GM18951 (cell line): ENCODE measurements at regions not wholly inside any gene's neighbourhood (a gene's known extent, or its start where the extent isn't known, plus 50 kb on each side); places are given as distances from the start of the nearest gene placed in this dataset.

Experiments used
- POLR2A ChIP-seq: IDR thresholded peaks from 4 replicates; pipeline ENCODE4 v1.6.1; 2011; ENCODE audit warnings: mild to moderate bottlenecking; ENCODE audit not compliant: insufficient read length, insufficient read depth; ENCODE audit errors: extremely low read depth
- in situ Hi-C: fragments of 300-500 bp; cut with MboI; formaldehyde crosslinking; loops from one replicate; pipeline ENCODE4 v1.12.0; 2022; ENCODE audit warnings: low sequenced_read_pairs, mixed read lengths, inconsistent platforms; ENCODE audit not compliant: unreplicated experiment

- no peak for TF ChIP-seq POLR2A
- in situ Hi-C loops: no loop called here
Observed at GRCh38 chr10:57320416-57320815, 947.3 kb downstream of the IPMK start.

DNA sequence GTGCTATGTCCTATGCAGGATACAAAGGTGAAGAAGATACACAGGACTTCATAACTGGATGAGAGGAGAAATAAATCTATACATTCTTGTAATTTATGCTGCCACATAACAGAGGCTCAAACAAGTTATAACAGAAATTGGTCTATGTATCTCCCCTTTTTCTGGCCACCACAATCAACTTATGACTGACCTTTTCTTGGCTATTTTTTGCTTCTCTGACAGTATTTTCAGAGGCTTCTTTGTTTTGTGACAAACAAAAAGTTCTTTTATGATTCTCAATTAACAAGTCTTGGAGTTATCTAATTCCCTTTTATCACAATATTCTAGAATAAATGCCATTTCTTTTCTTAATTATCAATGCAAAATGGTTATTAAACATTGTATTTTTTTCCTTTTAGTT, 953.0 kb upstream of the ZWINT start:
- in situ Hi-C loops: no loop called here
- TF ChIP-seq POLR2A: no peak

DNA sequence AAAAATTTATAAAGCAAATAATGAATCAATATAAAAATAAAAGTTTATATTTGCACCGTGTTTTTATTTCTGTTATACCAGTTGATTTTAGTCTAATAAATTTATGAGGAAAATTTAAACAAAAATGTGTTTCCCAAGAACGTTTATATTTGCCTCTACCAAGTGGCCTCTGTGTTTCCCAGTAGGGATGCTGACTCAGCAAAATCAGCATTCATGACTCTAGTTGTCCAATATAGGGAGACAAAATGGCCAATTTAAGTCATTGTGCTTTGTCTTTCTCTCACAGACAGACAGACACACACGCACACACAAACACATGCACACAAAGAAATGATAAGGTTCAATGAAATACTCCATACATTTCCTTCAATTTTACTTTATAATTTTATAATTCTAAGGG, 942.5 kb upstream of the ZWINT start:
- in situ Hi-C loops: no loop called here
- no peak for TF ChIP-seq POLR2A

DNA sequence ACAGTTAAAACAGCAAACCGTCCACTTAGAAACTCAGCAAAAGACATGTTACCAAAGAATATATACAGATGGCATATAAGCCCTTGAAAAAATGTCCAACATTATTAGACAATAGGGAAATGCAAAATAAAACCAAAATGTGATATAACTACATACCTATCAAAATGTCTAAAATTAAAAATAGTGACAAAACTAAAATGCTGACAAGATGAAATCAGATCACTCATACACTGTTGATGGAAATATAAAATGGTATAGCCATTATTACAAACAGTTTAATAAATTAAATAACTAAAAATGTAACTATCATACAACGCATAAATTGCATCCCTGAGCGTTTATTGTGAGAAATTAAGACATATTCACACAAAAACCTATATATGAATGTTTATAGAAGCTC, 939.7 kb upstream of the ZWINT start:
- in situ Hi-C loops: no loop called here
- no peak for TF ChIP-seq POLR2A

- in situ Hi-C loops: no loop called here
- TF ChIP-seq POLR2A: no peak
Observed at GRCh38 chr10:57294698-57295097, 933.6 kb upstream of the ZWINT start.

GRCh38 chr10:57288754-57289153, 927.7 kb upstream of the ZWINT start:
- no peak for TF ChIP-seq POLR2A
- in situ Hi-C loops: no loop called here

DNA sequence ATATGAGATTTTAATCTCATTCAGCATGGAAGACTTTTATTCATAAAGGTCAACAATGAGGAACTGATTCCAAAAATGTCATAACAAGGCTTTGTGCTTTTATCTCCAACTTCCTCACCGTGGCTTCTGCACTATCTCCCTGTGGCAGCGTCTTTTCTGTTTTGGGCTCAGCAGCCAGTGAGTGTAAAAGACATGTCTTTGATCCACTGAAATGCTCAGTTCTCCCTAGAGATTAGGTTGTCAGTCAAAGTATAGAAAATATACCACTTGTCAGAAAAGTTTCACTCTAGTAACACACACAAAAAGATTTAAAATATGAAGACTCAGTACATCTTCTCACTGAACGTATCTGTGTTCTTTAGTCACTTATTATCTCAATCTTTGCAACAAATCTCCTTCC, 901.8 kb upstream of the ZWINT start:
- no peak for TF ChIP-seq POLR2A
- in situ Hi-C loops: no loop called here

GRCh38 chr10:57260175-57260574, 899.1 kb upstream of the ZWINT start:
- TF ChIP-seq POLR2A: no peak
- in situ Hi-C loops: no loop called here

DNA sequence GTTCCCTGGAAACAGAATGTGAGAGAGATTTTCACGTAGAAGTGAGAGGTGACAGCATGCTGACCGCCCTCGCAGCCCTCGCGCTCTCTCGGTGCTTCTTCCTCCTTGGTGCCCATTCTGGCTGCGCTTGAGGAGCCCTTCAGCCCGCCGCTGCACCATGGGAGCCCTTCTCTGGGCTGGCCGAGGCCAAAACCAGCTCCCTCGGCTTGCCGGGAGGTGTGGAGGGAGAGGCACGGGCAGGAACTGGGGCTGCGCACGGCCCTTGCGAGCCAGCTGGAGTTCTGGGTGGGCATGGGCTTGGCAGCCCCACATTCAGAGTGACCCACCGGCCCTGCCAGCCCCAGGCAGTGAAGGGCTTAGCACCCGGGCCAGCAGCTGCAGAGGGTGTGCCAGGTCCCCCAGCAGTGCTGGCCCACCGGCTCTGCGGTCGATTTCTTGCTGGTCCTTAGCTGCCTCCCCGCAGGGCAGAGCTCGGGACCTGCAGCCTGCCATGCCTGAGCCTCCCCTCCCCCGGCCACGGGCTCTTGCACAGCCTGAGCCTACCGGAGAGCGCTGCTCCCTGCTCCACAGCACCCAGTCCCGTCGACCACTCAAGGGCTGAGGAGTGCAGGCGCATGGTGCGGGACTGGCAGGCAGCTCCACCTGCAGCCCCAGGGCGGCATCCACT, 888.7 kb upstream of the ZWINT start:
- in situ Hi-C loops: no loop called here
- TF ChIP-seq POLR2A: no peak

GRCh38 chr10:57247271-57247670, 886.2 kb upstream of the ZWINT start:
- in situ Hi-C loops: no loop called here
- no peak for TF ChIP-seq POLR2A

DNA sequence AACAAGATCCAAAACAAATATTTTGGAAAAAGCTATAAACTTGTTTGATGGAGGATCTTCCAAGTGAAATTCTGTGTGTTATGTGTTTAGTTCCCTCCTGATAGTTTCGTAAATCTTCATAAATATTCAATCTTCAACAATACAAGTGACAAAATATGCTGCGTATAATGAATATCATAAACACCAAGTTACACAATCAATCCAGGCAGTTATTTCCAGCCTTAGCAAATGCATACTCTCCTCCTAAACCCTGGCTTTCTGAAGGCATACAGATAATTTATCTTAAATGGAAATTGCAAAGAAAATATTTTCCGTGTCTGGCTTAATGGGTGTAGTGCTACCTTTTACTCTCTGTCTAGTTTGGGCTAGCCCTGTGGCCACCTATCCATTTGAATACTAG, 864.9 kb upstream of the ZWINT start:
- TF ChIP-seq POLR2A: no peak
- in situ Hi-C loops: no loop called here

DNA sequence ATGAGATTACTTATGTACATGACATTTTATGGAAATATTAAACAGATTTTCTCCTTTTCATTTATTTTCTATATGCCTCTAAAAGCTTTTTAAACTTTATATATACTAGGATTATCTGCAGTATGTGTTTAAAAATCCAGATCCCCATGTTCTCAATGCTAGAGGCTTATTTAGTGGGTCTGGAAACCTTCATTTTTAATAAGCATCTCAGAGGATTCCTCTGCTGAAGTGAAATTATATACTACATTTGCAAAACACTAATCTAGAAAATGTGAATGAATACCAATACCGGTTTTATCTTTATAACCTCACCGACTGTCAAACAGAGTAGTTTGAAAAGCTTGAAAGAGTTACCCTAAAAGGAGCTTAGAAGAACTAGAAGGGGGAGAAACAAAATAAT, 863.8 kb upstream of the ZWINT start:
- in situ Hi-C loops: no loop called here
- no peak for TF ChIP-seq POLR2A

DNA sequence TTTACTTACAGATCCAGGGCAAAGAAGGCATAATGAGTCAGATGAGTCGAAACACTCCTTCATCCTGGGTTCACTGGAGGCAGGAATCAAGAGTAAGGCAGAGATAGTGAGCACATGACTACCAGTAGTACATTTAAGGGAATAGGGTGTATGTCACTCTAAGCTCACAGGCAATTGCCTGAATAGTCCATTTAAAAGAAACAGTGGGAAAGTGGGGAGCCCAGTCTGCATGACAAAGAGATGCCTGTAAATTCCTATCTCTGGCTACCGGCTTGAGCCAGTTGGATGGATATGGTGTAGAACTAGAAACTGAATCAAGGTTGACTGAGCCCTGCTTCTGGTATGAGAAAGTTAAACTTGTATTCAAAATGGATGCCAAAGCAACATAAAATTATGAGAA, 861.5 kb upstream of the ZWINT start:
- no peak for TF ChIP-seq POLR2A
- in situ Hi-C loops: no loop called here

DNA sequence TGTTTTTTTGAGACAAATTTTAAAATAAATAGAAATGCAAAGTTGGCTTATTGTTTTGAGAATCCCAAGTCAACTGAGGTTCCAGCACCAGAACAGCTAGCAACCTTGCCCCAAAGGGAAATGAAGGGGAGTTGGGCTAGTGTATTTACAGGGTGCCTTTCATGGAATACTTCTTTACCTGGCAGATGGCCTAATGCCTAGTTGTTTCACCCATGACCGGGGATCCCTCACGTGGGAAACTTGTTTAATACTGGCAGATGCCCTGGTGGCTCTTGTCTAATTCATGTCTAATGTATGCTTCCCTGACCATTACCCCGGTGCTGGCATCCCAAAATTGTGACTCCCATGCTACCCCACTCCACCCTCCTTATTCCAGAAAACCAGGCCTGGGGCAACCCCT, 861.1 kb upstream of the ZWINT start:
- TF ChIP-seq POLR2A: no peak
- in situ Hi-C loops: no loop called here

DNA sequence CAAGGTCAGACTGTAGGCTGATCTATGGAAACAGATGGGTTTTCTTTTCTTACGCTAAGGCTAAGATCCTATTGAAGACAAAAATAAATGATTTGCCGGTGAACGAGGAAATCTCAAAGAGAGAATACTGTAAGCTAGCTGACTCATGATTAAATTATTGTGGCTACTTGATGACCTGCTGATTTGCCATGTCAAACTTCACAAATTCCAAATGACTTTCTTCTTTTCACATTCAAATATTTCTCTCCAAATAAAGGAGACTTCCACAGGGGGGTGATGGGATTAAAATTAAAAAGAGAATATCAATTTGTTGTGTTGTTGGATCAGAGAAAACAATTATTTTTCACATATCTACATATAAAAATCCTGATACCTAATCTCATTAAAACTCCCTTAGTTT, 860.6 kb upstream of the ZWINT start:
- in situ Hi-C loops: no loop called here
- no peak for TF ChIP-seq POLR2A

DNA sequence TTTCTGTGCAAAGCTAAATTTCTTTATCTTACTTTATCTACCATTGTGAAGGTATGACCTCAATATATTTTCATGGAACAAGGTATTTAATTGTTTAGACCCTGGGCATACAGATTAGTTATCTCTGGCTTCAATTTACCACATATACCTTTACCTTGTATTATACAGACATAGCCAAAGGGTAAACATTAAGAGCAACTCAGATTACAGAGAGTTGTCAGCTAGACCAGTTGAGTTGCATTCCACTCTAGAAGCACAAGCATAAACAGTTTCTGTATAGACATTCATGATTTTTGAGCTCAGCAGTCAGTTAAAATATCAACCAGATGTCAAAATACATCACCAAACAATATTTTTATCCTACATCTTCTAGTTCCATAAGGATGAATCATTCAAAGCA, 857.3 kb upstream of the ZWINT start:
- in situ Hi-C loops: no loop called here

More for the DNA sequence above, 857.3 kb upstream of the ZWINT start:
- no peak for TF ChIP-seq POLR2A
